ENCODE measurements at regions not wholly inside any gene's neighbourhood (a gene's known extent, or its start where the extent isn't known, plus 50 kb on each side); places are given as distances from the start of the nearest gene placed in this dataset.

DNA sequence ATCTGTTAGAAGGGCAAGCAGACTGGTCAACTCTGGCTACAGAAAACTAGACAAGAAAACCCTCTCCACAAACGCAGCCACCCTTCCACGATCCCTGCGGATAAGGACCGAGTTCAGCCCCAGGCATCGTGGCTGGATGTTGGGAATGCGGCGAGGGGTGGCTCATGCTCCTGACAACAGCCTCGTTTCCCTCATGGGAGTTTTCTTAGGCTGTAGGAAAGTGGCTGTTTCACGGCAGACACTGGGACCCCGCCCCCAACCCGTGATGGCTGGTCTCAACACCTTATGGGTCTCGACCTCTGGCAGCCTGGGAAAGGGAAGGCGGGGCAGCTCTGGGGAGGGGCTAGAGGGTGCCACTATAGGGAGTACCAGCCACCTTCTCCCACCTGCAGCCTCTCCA, 123.3 kb downstream of the RFLNA start:
- TF ChIP-seq EZH2 (IDR thresholded peaks at IDR 0.05; ENCODE audit: low read length, unreplicated experiment) (no peak), CTCF (conservative IDR thresholded peaks at IDR 0.05; ENCODE audit: low read depth, low read length) (no peak)

All from PC-3 (cell line).